Left lung (tissue), 4 donors: ENCODE measurements at regions not wholly inside any gene's neighbourhood (a gene's known extent, or its start where the extent isn't known, plus 50 kb on each side); places are given as distances from the start of the nearest gene placed in this dataset.
A peak's percentile ranks its signal among the peaks of the same experiment; 100 is the strongest.

ENCODE experiments used
- ATAC-seq: fragments of 200-7000 bp; cut with Tn5 transposase; one replicate; pipeline ENCODE4 v1.9.1; 2020; ENCODE audit warnings: moderate library complexity
- DNase-seq, 4 donors: peaks; one replicate each; pipeline ENCODE4 v3.0.0-alpha.2; 2013 to 2020
- H3K27ac ChIP-seq, 2 donors: fragments of 200-600 bp; sonication (generic) in 1 of 2; one replicate each; pipeline versions ENCODE4 v1.5.0 to v1.8.0; 2020 to 2021
- H3K27me3 ChIP-seq, 2 donors: fragments of 200-600 bp; sonication (generic) in 1 of 2; one replicate each; pipeline versions ENCODE4 v1.5.0 to v1.8.0; 2020 to 2021
- H3K36me3 ChIP-seq, 2 donors: fragments of 200-600 bp; sonication (generic) in 1 of 2; one replicate each; pipeline versions ENCODE4 v1.5.0 to v1.8.0; 2020 to 2021
- H3K4me1 ChIP-seq, 2 donors: fragments of 200-600 bp; one replicate each; pipeline ENCODE4 v1.8.0; 2021
- H3K4me3 ChIP-seq, 2 donors: fragments of 200-600 bp; sonication (generic) in 1 of 2; one replicate each; pipeline versions ENCODE4 v1.5.0 to v1.8.0; 2020 to 2021; ENCODE audit warnings: mild to moderate bottlenecking in 1 of 2
- H3K9me3 ChIP-seq, 2 donors: fragments of 200-600 bp; sonication (generic) in 1 of 2; one replicate each; pipeline versions ENCODE4 v1.5.0 to v1.8.0; 2020 to 2021
- intact Hi-C, 2 donors: fragments of 100-400 bp; cut with DNase I; formaldehyde crosslinking; loops; one replicate each; pipeline versions ENCODE4 v1.11.2 to v1.14.2; 2022
- TF ChIP-seq, protein P1 (sequence below), 2 donors: fragments of 200-600 bp; sonication (generic) in 1 of 2; IDR thresholded peaks; one replicate each; pipeline versions ENCODE4 v1.5.0 to v1.8.0; 2021; ENCODE audit warnings: antibody characterized with exemption in 2 of 2
- donor health status: DM: no; HTN: yes; CAD: no.
- donor health status: DM: no; HTN: no; CAD: no.

DNA sequence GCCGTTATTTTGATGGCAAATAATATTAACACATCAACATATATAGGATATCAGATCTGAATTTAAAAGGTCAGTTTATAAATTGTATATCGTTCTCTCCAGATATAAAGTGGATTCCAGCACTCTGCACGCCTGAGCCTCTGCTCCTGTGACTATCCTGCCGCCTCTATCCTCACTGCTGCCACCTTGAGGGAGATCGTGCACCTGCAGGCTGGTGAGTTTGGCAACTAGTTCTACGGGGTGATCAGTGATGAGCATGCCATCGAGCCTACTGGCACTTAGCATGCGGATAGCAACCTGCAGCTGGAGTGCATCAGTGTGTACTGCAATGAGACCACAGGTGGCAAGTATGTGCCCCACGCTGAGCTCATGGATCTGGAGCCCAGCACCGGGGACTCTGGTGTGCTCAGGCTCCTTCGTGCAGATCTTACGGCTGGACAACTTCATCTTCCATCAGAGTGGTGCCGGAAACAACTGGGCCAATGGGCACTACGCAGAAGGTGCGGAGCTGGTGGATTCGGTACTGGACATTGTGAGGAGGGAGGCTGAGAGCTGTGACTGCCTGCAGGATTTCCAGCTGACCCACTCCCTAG is 84.9 kb downstream of the FBXO5 start:
- H3K27ac ChIP-seq = no peak overlapping the region
- H3K4me3 ChIP-seq = no peak overlapping the region
- no peaks in the 10 kb centered on the region for H3K36me3 ChIP-seq
- intact Hi-C loops = no loop called here
- TF ChIP-seq, protein P1, sequence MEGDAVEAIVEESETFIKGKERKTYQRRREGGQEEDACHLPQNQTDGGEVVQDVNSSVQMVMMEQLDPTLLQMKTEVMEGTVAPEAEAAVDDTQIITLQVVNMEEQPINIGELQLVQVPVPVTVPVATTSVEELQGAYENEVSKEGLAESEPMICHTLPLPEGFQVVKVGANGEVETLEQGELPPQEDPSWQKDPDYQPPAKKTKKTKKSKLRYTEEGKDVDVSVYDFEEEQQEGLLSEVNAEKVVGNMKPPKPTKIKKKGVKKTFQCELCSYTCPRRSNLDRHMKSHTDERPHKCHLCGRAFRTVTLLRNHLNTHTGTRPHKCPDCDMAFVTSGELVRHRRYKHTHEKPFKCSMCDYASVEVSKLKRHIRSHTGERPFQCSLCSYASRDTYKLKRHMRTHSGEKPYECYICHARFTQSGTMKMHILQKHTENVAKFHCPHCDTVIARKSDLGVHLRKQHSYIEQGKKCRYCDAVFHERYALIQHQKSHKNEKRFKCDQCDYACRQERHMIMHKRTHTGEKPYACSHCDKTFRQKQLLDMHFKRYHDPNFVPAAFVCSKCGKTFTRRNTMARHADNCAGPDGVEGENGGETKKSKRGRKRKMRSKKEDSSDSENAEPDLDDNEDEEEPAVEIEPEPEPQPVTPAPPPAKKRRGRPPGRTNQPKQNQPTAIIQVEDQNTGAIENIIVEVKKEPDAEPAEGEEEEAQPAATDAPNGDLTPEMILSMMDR (IDR thresholded peaks at IDR 0.05) = peak; percentile 69 to 81
- peak; percentile 97 for ATAC-seq
- no peaks in the 10 kb centered on the region for H3K27me3 ChIP-seq
- H3K4me1 ChIP-seq = no peaks in the 10 kb centered on the region
- peak; percentile 7 to 76 (median 35) for DNase-seq
- no peaks in the 10 kb centered on the region for H3K9me3 ChIP-seq

DNA sequence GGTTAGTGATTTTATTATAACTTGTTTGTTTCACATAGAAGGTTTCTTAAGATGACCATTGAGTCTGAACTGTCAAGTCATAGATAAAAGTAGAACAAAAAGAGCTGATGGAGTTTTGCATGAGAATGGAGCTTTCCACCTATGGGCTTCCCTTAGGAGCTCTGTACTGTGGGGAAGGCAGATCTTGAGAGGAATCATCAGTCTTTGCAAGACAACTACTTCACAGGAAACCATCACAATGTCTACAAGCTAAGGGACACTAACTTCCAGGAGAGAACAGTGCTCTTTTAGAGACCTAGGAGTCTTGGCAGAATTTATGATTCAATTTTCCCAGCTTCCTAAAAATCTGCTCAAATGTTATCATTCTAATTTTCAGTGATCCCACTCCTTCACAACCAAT is 78.2 kb downstream of the FBXO5 start:
- no peaks in the 10 kb centered on the region for H3K36me3 ChIP-seq
- DNase-seq (no peak), ATAC-seq (no peak)
- no peaks in the 10 kb centered on the region for H3K9me3 ChIP-seq
- TF ChIP-seq, protein P1 (IDR thresholded peaks at IDR 0.05) = no peak
- intact Hi-C loops = no loop called here
- H3K27ac ChIP-seq = no peak overlapping the region
- H3K4me3 ChIP-seq = no peak overlapping the region
- H3K4me1 ChIP-seq = no peaks in the 10 kb centered on the region
- no peaks in the 10 kb centered on the region for H3K27me3 ChIP-seq

DNA sequence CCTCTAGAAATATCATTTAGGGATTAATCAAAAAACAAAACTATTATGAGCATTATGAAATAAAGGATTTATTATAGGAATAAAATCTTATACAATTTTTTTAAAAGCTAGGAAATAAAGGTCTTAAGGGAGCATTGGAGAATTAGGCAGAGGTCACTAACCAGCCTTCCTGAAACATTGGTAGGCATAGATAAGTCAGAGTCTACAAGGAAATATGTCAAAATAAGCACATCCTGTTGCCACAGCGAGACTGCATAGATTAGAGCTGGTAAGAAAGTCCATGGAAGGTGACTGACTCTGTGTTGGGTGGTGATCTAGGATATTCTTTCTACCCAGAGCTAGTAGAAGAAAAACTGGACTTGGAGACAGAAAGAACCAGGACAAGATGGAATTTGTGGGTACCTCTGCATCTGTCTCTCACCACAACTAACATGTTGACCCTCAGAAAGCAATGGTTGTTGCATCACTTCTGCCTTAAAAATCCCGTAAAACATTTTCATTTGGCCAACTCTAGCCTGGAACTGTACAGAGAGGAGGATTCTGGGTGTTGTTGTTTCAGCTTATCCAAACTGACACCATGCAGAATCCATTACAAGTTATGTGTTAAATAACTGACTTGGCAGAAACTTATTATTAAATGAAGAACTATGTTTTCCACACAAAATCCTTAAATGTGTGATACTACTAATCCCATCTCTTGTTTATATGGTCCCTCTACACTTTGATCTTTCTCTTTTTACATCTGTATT is 77.1 kb downstream of the FBXO5 start:
- TF ChIP-seq, protein P1 (IDR thresholded peaks at IDR 0.05) = no peak
- Histone ChIP-seq H3K27me3 (no peaks in the 10 kb centered on the region), H3K9me3 (no peaks in the 10 kb centered on the region), H3K4me1 (no peaks in the 10 kb centered on the region), H3K4me3 (no peak overlapping the region), H3K27ac (no peak overlapping the region), H3K36me3 (no peaks in the 10 kb centered on the region)
- DNase-seq (no peak), ATAC-seq (no peak)
- intact Hi-C loops = no loop called here

DNA sequence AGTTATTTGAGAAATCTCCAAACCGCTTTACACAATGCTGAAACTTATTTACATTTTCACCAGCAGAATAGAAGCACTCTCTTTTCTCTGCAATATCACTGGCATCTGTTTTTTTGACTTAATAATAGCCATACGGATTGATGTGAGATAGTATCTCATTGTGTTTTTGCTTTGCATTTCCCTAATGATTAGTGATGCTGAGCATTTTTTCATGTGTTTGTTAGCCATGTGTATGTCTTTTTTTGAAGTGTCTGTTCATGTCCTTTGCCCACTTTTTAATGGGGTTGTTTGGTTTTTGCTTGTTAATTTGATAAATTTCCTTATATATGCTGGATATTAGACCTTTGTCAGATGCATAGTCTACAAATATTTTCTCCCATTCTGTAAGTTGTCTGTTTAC is 73.6 kb downstream of the FBXO5 start:
- Histone ChIP-seq H3K36me3 (no peaks in the 10 kb centered on the region), H3K4me3 (no peak overlapping the region), H3K27ac (no peak overlapping the region), H3K27me3 (no peaks in the 10 kb centered on the region), H3K4me1 (no peaks in the 10 kb centered on the region), H3K9me3 (peaks cover 0 to 5% of the 10 kb centered on the region in 2 donors)
- intact Hi-C loops = no loop called here
- TF ChIP-seq, protein P1 (IDR thresholded peaks at IDR 0.05) = no peak
- DNase-seq (no peak), ATAC-seq (no peak)

DNA sequence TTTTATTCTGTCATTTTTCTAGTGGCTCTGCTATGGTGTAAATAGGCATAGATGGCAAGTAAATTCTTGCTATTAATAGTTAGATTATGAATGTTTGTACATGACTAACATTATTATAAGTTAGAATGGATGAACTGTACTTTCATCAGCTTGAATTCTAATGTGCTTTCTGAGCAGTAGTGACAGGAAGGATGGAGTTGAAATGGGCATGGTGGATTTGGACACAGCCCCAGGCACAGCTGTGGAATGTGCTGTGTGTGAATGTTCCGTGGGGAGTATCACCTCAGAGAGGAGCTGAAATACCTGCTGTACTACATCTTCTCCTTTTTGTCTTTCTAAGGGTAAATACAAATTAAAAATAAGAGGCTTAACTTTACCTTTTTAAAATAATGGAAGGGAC is 66.8 kb downstream of the FBXO5 start:
- Histone ChIP-seq H3K9me3 (peaks cover 0 to 5% of the 10 kb centered on the region in 2 donors), H3K27me3 (no peaks in the 10 kb centered on the region), H3K4me3 (no peak overlapping the region), H3K36me3 (no peaks in the 10 kb centered on the region), H3K4me1 (no peaks in the 10 kb centered on the region), H3K27ac (no peak overlapping the region)
- no peak for ATAC-seq
- TF ChIP-seq, protein P1 (IDR thresholded peaks at IDR 0.05) = no peak
- intact Hi-C loops = no loop called here
- no peak for DNase-seq
